NCI-H226 (cell line): ENCODE measurements at regions not wholly inside any gene's neighbourhood (a gene's known extent, or its start where the extent isn't known, plus 50 kb on each side); places are given as distances from the start of the nearest gene placed in this dataset.

ENCODE experiments used
- DNase-seq: peaks from one replicate; pipeline ENCODE4 v3.0.0-alpha.2; 2015

DNA sequence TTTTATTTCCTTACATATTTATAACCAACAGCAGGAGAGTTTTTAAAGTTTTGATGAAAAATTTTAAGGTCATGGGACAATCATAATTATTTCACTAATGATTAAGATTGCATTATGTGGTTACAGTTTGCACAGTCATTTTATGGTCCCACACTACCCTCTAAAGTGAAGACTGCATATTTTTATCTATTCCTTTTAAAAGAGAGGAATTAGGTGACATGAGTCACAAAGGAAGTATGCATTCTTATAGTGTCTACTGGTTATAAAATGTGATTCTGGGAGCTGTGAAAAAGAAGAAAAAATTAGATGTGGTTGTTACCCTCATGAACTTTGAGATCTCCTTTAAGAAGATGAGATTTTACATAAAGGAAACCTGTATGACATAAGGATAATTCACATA lies 87.9 kb upstream of the GRIA1 start:
- no peak for DNase-seq

DNA sequence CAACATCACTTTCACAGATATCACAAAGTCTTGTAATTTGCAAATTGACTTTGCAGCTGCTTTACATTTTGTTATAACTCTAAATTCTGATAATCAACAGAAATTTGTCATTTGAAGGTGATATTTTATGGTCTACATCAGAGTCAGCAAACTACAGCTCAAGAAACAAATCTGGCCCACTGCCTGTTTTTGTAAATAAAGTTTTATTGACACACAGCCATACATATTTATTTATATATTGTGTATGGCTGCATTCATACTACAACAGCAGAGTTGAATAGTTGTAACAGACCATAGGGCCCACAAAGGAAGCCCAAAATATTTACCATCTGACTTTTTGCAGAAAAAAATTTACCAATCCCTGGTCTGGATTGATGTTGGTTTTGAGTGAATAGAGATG lies 87.0 kb upstream of the GRIA1 start:
- DNase-seq, result no peak

DNA sequence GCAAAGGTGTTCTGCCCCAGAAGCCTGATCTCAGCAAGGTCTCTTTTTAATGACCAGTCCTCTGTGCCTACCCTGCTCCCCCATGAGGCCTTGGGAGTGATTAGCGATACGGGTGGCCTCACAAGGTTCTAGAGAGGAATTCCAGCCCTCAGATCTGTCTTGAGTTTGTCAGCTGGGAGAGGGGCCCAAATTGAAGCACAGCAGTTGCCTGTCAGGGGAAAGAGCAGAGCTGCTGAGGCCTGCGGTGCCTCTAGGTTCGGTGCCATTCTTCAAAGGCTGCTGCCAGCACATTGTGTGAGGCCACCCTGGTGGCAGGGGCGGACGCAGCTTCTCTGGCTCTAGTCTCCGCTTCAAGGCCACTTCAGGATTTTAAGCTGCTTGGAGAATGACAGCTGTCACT lies 85.7 kb upstream of the GRIA1 start:
- DNase-seq, result no peak

DNA sequence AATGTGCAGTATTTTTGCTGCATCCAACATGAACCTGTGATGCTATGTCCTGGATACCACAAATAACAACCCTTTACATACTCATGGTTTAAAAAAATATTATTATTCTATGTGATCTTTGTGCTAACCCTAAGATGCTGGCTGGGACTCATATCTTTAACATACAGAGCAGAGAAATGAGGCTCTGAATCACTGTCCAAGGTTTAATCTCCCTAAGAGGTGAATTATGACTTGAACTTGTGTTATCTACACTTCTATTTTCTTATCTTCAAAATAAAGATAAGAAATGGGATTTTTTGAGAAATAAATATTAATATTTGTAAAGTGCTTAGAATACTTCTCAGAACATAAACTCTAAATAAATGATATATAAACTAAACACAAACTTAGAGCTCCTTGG lies 68.8 kb upstream of the GRIA1 start:
- DNase-seq, result no peak

DNA sequence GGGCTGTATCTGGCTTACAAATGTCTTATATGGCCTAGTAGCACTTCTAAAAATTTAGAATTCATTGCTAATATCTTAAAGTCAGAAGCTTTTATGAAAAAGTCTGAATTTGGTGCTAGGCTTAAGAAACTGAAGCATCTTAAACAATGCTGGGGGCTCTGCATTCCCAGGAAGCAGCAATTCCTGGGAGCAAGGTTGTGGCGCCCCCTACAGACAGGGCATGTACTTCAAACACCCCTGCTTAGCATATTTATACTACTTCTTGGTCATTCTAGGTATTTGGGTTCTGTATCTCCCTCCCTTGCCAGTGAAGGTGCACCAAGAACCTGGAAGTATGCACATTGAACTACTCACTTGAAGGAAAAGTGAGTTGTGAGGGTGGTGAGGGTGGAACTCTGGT lies 64.6 kb upstream of the GRIA1 start:
- no peak for DNase-seq

DNA sequence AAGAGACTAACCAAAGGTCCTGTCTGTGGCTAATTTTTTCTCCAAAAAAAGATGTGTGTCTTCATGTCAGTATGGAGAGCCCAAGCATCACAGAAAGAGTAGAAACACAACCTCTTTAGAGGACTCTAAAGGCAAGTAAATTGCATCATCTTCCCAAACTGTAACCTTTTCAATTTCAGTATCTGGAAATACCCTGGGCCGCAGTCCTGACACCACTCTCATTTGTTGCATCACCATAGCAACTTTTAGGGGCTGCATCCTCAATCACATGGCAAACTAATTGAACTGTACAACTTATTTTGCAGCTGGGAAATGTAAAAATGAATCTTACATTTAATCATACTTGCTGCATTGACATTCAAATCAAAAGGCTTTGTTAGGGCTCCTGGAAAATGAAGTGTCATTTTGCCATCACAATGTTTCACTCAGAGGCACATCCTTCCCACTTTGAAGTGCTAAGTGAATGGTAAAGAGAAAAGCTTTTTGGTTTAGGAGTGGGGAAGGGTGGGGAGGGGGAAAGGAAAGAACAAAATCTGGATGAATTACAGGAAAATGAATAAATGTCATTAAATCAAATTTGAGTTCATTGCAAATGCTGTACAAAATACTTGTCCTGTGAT lies 60.6 kb upstream of the GRIA1 start:
- DNase-seq, result no peak

DNA sequence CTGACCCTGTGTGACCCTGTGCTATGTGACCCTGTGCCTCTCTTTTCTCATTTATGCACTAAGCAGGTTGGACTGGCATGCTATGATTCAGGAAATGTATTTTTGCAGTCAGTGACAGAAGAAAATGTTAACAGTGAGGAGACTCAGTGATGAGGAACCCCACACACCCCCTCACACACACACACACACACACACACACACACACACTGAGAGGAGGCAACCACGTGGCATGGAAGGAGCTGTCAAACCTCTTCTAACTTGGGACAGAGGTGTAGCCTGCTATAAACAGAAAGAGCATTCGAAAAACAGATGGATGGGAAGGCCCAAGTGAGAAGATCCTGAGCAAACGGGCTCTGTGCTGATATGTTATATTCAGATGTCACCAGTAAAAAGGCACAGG lies 57.9 kb upstream of the GRIA1 start:
- no peak for DNase-seq

DNA sequence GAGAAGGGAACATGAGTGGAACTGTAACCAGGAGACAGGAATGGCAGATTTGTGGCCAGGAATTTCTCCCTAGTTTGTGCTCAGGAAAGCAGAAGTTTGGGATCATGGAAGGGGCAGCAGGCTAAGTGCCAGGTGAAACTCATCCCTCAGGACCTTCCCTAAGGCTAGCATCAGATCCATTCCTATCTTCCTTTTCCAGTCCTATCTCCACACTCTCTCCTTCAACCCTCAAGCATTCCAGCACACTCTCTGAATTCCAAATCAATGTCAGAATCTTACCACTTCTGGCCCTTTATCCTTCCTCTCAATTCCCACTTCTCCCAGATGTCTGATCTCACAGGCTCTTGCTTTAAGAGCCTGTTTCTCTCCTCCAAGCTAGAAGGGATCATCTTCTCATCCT lies 53.2 kb upstream of the GRIA1 start:
- no peak for DNase-seq

DNA sequence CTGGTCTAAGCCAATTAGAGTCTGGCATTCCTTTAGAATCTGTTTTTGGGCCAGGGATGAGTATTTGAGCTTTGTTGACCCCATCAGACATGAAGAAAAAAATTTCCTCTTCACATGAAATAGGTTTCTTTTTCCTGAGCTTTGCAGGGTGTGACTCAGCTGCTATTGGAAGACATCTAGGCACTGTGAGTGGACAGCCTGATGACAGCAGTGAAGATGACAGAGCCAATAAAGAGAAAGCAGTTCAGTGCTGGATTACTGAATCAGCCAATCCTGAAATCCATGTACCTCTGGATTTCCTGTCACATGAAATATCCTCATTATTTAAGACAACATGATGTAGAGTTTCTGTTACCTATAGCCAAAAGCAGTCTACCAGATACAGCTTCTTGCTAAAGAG lies 51.3 kb upstream of the GRIA1 start:
- no peak for DNase-seq
